ENCODE measurements at regions not wholly inside any gene's neighbourhood (a gene's known extent, or its start where the extent isn't known, plus 50 kb on each side); places are given as distances from the start of the nearest gene placed in this dataset.

DNA sequence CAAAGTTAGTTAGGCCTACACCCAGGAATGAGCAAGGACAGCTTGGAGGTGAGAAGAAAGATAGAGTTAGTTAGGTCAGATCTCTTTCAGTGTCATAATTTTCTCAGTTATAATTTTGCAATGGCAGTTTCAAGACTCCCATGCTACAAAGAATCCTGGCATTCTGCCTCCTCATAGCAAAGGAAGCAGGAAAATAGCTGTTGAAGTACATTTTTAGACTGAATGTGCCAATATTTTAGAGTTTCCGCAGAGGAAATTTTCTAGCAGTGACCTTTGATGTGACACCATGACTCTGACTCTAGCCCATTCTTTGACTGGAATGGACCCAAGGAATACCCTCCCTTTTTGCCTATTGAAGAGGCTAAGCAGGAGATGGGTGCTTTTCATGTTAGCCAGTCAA, 371.7 kb downstream of the PIK3C3 start:
- Histone ChIP-seq H3K36me3 (ENCODE audit: control insufficient read depth in 2 of 2, extremely low read depth in 1 of 2, insufficient read depth in 2 of 2, low read length in 2 of 2) (no peaks in the 10 kb centered on the region), H2AFZ (ENCODE audit: low read depth, low read length) (no peak overlapping the region), H3K79me2 (ENCODE audit: control insufficient read depth, insufficient read depth, low read length) (no peaks in the 10 kb centered on the region), H3K9me3 (replicated peaks; ENCODE audit: control insufficient read depth, insufficient read depth, low read length) (no peaks in the 10 kb centered on the region), H3K27ac (ENCODE audit: insufficient read depth, low read depth, low read length) (no peak overlapping the region), H4K20me1 (replicated peaks; ENCODE audit: control insufficient read depth, extremely low read depth, insufficient read depth, low read length) (no peaks in the 10 kb centered on the region), H3K4me2 (ENCODE audit: insufficient read depth, low read length) (no peak overlapping the region), H3K27me3 (ENCODE audit: control insufficient read depth in 2 of 2, insufficient read depth in 2 of 2, low read length in 2 of 2) (no peaks in the 10 kb centered on the region), H3K4me1 (ENCODE audit: control insufficient read depth, extremely low read depth, insufficient read depth, low read length) (no peaks in the 10 kb centered on the region), H3K9me1 (replicated peaks; ENCODE audit: control insufficient read depth, extremely low read depth, insufficient read depth, low read length) (no peaks in the 10 kb centered on the region), H3K4me3 (replicated peaks in 1 of 3; ENCODE audit: insufficient read depth in 1 of 3, low read depth in 1 of 3, low read length in 3 of 3) (no peak overlapping the region), H3K9ac (replicated peaks; ENCODE audit: extremely low read depth, insufficient read depth, low read length) (no peak overlapping the region)
- no TSS peak for BruUV-seq (replicated peaks)
- FAIRE-seq (no peak), DNase-seq (ENCODE audit: low read depth, low spot score) (no peak)
- TF ChIP-seq, protein P1, sequence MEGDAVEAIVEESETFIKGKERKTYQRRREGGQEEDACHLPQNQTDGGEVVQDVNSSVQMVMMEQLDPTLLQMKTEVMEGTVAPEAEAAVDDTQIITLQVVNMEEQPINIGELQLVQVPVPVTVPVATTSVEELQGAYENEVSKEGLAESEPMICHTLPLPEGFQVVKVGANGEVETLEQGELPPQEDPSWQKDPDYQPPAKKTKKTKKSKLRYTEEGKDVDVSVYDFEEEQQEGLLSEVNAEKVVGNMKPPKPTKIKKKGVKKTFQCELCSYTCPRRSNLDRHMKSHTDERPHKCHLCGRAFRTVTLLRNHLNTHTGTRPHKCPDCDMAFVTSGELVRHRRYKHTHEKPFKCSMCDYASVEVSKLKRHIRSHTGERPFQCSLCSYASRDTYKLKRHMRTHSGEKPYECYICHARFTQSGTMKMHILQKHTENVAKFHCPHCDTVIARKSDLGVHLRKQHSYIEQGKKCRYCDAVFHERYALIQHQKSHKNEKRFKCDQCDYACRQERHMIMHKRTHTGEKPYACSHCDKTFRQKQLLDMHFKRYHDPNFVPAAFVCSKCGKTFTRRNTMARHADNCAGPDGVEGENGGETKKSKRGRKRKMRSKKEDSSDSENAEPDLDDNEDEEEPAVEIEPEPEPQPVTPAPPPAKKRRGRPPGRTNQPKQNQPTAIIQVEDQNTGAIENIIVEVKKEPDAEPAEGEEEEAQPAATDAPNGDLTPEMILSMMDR (IDR thresholded peaks at IDR 0.05; ENCODE audit: extremely low read depth in 1 of 2, insufficient read depth in 1 of 2, low read depth in 1 of 2, low read length in 2 of 2) = no peak
- no peak for TF ChIP-seq GATA2 (IDR thresholded peaks at IDR 0.05; ENCODE audit: insufficient read depth, insufficient read length, low read depth, low read length)
- TF ChIP-seq MYC (IDR thresholded peaks at IDR 0.05; ENCODE audit: low read depth, low read length) = no peak
- TF ChIP-seq EZH2 (IDR thresholded peaks at IDR 0.05; ENCODE audit: borderline replicate concordance, low read depth, low read length, severe bottlenecking) = no peak
- no peak for TF ChIP-seq JUN (IDR thresholded peaks at IDR 0.05; ENCODE audit: borderline replicate concordance, insufficient read depth, insufficient read length, low read depth)
- TF ChIP-seq FOS (IDR thresholded peaks at IDR 0.05; ENCODE audit: borderline replicate concordance, insufficient read depth, low read length) = no peak
- TF ChIP-seq POLR2A (IDR thresholded peaks at IDR 0.05; ENCODE audit: low read depth, low read length) = no peak
- ChIA-PET CTCF (no interaction called here), POLR2A (no interaction called here)
- dilution Hi-C loops (cut with MboI; ENCODE audit: extremely low pct_ligation_motif_present, low sequenced_read_pairs) = no loop called here
- intact Hi-C loops (cut with micrococcal nuclease) = no loop called here

DNA sequence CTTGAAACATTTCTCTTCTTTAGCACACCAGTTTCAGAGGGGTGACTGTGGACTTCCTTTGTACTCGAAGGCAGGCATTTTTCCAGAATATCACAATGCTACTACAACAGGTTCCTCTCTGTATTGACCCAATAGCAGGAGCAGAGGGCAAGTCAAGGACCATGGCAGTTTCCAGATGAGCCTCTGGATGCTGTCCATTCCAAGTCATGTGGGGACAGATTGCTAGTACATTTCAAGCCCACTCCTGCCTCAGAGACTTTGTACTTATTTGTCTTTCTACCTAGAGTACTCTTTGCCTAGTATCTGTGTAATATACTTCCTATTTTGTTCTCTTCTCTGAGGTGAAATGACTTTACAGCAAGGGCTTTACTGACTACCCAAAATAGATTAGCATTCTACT, 373.9 kb downstream of the PIK3C3 start:
- no TSS peak for BruUV-seq (replicated peaks)
- no peak overlapping the region for H2AFZ ChIP-seq (ENCODE audit: low read depth, low read length)
- no peak overlapping the region for H3K9ac ChIP-seq (replicated peaks; ENCODE audit: extremely low read depth, insufficient read depth, low read length)
- no peaks in the 10 kb centered on the region for H3K9me1 ChIP-seq (replicated peaks; ENCODE audit: control insufficient read depth, extremely low read depth, insufficient read depth, low read length)
- no peaks in the 10 kb centered on the region for H3K4me1 ChIP-seq (ENCODE audit: control insufficient read depth, extremely low read depth, insufficient read depth, low read length)
- CTCF ChIA-PET = no interaction called here
- TF ChIP-seq, protein P2, sequence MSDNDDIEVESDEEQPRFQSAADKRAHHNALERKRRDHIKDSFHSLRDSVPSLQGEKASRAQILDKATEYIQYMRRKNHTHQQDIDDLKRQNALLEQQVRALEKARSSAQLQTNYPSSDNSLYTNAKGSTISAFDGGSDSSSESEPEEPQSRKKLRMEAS (IDR thresholded peaks at IDR 0.05; ENCODE audit: insufficient read depth, insufficient read length) = no peak
- TF ChIP-seq FOS (IDR thresholded peaks at IDR 0.05; ENCODE audit: borderline replicate concordance, insufficient read depth, low read length) (no peak), MYC (IDR thresholded peaks at IDR 0.05; ENCODE audit: low read depth, low read length) (no peak), GATA2 (IDR thresholded peaks at IDR 0.05; ENCODE audit: insufficient read depth, insufficient read length, low read depth, low read length) (no peak), POLR2AphosphoS5 (IDR thresholded peaks at IDR 0.05; ENCODE audit: insufficient read depth, low read depth, low read length) (no peak), JUN (IDR thresholded peaks at IDR 0.05; ENCODE audit: borderline replicate concordance, insufficient read depth, insufficient read length, low read depth) (no peak), EZH2 (IDR thresholded peaks at IDR 0.05; ENCODE audit: borderline replicate concordance, low read depth, low read length, severe bottlenecking) (no peak), POLR2A (IDR thresholded peaks at IDR 0.05; ENCODE audit: low read depth, low read length) (no peak)
- TF ChIP-seq, protein P1 (IDR thresholded peaks at IDR 0.05; ENCODE audit: extremely low read depth in 1 of 2, insufficient read depth in 1 of 2, low read depth in 1 of 2, low read length in 2 of 2) = no peak
- DNase-seq (ENCODE audit: low read depth, low spot score) (no peak), FAIRE-seq (no peak)
- H3K79me2 ChIP-seq (ENCODE audit: control insufficient read depth, insufficient read depth, low read length) = no peaks in the 10 kb centered on the region
- H3K36me3 ChIP-seq (ENCODE audit: control insufficient read depth in 2 of 2, extremely low read depth in 1 of 2, insufficient read depth in 2 of 2, low read length in 2 of 2) = no peaks in the 10 kb centered on the region
- H3K27me3 ChIP-seq (ENCODE audit: control insufficient read depth in 2 of 2, insufficient read depth in 2 of 2, low read length in 2 of 2) = no peaks in the 10 kb centered on the region
- dilution Hi-C loops (cut with MboI; ENCODE audit: extremely low pct_ligation_motif_present, low sequenced_read_pairs) = no loop called here
- H3K4me3 ChIP-seq (replicated peaks in 1 of 3; ENCODE audit: insufficient read depth in 1 of 3, low read depth in 1 of 3, low read length in 3 of 3) = no peak overlapping the region
- H3K9me3 ChIP-seq (replicated peaks; ENCODE audit: control insufficient read depth, insufficient read depth, low read length) = no peaks in the 10 kb centered on the region
- intact Hi-C loops (cut with micrococcal nuclease) = no loop called here
- no peak overlapping the region for H3K27ac ChIP-seq (ENCODE audit: insufficient read depth, low read depth, low read length)
- no peak overlapping the region for H3K4me2 ChIP-seq (ENCODE audit: insufficient read depth, low read length)
- POLR2A ChIA-PET = no interaction called here
- H4K20me1 ChIP-seq (replicated peaks; ENCODE audit: control insufficient read depth, extremely low read depth, insufficient read depth, low read length) = no peaks in the 10 kb centered on the region

Data from endothelial cell of umbilical vein (primary cell).